Lung microvascular endothelial cell (primary cell): ENCODE measurements at regions not wholly inside any gene's neighbourhood (a gene's known extent, or its start where the extent isn't known, plus 50 kb on each side); places are given as distances from the start of the nearest gene placed in this dataset.
A peak's percentile ranks its signal among the peaks of the same experiment; 100 is the strongest.
"Not testable (repeated sequence)": the region's sequence is repeated elsewhere in the genome, so short reads cannot be mapped to it uniquely, and the experiment has no call there.

Source experiments
- DNase-seq, 2 donors: peaks; one replicate each; pipeline versions ENCODE4 v3.0.0 to v3.0.0-alpha.2; 2010; ENCODE audit warnings: low read depth in 2 of 2

DNA sequence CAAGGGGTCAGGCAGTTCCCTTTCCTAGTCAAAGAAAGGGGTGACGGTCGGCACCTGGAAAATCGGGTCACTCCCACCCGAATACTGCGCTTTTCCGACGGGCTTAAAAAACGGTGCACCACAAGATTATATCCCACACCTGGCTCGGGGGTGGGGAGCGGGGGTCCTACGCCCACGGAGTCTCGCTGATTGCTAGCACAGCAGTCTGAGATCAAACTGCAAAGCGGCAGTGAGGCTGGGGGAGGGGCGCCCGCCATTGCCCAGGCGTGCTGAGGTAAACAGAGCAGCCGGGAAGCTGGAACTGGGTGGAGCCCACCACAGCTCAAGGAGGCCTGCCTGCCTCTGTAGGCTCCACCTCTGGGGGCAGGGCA is 1890.5 kb upstream of the FLRT2 start:
- not testable (repeated sequence) for DNase-seq

DNA sequence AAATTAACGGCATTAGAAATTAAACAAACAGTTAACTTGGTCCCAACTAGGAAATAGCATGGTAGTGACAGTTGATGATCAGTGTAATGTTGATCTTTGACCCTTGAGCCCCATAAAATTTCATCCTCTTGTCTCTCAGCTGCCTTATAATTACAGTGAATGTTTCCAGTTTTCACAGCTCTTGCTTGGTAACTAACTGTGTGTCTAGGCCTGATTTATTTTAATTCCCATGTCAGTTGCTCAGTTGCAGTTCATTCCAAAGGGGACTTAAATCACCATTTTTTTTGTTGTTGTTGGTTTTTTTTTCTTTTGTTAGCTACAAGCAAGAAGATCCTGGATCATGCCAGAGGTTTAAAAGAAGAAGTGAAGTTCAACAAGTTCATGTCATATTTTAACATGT is 1883.7 kb upstream of the FLRT2 start:
- DNase-seq, result no peak

DNA sequence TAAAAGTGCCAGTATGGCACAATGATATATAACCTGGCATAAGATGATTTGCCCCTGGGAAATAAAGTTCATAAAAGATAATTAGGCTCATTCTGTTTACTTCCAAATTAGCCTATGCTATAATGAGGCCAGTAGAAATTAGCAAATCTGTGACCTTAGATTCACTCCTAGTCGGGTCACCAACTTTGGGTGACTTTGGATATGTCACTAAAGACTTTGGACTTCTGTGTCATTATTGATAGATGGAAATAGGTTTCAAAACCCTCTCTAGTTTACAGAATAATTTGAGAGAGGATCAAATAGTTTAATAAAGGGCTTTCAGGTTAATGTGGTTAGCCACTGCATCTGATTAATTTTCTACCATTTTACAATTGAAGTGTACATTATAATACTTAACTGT is 1869.3 kb upstream of the FLRT2 start:
- DNase-seq, result no peak

DNA sequence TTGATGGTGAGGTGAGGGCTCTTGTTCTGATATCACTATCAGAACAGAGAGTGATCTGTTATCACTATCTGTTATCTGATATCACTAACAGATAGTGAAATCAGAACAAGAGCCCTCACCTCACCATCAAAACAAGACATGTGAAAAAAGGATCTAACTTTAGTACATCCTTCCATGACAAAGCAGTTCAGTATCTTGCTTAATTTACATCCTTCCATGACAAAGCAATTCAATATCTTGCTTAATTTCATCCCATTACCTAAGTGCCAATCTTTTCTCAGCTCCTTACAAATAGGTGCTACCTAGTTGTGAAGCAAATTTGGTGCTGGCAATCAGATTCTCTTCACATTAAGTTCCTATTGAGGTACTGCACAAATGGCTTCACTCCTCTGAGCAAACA is 1865.6 kb upstream of the FLRT2 start:
- no peak for DNase-seq

DNA sequence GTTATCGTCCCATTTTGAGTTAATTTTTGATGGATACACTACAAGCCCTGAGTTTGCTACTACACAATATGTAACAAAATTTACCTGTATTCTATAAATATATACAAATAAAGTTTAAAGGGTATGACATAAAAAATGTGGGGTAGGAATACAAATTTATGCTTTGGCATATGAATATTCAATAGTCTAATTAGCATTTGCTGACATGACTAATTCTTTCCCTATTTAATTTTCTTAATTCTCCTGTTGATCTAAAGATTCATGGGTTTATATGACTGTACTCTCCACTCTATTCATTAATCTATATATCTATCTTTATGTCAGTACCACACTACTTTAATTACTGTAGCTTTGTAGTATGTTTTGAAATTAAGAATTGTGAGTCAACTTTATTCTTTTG is 1840.7 kb upstream of the FLRT2 start:
- DNase-seq, result no peak

DNA sequence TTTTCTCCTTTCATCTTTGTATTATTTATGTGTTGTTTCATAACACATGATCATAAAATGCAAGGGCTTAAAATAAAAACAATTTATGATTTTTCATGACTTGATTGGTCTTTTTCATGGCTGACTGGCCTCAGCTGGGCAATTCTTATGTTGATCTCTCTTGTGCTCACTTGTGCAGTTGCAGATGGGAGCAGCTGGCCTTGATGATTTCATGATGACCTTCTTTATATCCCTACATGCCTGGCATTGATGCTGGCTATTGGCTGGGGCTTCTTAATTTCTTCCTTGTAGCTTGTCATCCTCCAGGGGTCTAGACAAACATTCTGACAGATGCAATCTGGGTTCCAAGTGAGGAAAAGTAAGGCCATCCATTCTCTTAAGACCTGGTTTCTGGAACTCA is 1832.8 kb upstream of the FLRT2 start:
- DNase-seq, result no peak

DNA sequence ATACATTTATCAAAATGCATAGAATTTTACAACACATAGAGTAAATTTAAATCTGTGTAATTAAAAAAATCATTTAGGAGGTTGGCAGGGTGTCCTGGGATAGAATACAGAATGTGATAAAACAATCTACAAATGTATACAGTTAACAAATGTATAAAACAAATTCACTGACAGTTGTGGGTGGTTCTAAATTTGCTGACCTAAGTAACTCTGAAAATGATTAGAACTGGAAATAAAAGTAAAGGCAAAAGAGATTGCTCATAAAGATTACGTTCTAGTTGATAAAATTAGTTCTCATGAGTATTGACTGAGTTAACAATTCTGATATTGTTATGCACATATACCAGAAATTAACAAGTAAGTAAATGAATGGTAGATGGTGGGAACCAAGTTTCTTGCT is 1827.3 kb upstream of the FLRT2 start:
- no peak for DNase-seq

DNA sequence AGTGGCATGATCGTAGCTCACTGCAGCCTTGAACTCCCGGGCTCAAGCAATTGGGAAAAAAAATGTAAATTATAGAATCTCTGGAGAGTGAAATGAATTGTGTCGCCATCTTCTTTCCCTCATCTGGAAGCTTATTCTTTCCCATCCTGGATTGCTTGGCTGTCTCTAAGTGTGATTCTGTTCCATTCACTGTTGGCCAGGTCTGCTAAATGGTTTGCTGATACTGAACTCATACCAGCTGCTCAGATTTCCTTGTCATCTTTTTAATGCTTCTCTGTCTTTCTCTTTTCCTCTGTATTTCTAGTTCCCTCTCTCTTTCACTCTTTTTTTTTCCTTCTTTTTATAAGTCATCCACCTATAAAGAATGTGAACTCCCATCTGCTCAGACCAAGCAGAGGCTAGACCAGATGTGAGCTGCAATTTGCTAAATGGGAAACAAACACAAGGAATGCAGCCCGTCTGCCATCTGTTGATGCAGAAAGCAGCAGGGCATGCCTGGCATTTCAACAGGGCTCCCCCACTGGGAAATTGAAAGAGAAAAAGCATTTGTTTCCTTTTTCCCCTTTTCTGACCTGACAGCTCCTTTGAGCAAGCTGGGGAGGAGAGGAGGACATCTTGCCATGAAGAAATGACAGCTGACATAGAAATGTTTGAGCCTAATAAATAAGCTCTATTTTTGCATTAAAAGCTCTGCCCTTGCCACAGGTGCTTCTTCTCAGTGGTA is 1823.6 kb upstream of the FLRT2 start:
- DNase-seq, result peak in 1 of 2 donors; percentile 45

DNA sequence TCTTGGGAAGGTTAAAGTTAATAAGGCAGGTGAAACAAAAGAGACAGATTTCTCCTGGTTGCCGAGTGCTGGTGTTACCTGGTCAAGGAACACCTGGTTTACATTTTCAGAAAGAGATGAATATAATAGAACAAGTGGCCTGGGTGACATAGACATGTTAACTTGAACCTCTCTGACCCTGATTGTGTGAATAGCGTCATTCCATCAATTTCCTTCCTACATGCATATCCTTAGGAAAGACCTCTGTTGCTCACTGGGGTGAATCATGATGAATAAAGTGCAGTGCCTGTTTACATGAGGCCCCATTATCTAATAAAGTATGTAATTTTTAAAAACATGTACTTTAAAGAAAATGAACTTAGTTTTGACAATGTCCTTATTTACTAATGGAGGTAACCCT is 1822.9 kb upstream of the FLRT2 start:
- peak; percentile 45 to 81 for DNase-seq

DNA sequence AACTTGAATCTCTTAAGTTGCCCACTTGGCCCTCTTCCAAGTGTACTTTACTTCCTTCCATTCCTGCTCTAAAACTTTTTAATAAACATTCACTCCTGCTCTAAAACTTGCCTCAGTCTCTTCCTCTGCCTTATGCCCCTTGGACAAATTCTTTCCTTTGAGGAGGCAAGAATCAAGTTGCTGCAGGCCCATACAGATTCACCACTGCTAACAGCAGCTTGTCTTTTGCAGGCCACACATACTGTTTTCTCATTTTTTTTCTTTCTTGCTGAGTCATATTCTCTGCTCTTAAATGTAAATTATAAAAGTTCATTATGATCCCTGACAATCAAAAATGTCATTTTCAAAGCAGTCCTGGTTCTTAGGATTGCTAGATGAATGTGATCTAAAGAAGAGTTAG is 1820.8 kb upstream of the FLRT2 start:
- no peak for DNase-seq

DNA sequence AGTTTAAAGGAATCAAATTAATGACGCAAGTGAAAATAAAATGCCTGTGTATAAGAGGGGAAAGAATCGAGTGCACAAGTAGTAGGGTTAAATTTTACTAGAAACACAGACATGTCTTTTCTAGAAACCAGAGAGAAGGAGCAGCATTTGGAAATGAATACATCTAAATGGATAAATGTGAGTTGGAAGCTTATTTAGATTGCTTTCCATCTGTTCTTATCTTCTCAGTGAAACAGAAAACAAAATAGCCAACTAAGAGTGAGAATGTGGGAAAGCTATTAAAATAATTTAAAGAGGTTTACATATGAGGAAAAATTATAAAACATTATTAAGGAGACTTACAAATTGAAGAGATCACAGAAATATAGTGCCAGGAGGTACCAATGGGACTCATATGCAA is 1818.9 kb upstream of the FLRT2 start:
- DNase-seq, result no peak

DNA sequence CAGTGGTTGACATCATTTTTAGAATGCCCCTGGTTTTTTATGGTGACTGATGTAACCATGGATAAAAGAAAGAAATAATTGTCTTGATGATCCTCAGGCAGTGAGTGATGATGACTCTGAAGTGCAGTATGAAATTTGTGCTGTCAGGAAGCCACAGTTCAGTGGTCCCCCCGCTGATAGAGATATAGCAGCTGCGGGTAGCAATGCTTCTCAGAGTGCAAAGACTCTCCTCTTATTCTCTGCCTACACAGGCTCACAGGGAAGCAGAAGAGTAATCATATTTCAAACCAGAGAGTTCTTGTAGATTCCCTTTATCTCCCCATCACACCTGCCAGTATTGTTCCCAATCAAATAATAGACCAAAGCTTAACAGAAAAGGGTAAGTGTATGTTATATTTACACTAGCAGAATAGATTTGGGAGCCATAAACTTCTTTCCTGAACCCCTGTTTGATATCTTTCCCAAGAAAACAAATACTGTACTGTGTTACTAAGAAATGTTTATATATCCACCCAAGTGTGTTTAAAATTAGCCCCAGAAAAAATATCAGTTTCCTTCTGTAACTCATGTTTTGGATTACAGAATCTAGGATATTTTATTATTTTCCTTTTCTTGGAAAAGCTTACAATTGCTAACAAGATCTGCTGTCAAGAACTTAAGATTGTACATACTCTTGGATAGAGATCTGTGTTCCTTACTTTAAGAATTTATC is 1817.4 kb upstream of the FLRT2 start:
- DNase-seq, result no peak

DNA sequence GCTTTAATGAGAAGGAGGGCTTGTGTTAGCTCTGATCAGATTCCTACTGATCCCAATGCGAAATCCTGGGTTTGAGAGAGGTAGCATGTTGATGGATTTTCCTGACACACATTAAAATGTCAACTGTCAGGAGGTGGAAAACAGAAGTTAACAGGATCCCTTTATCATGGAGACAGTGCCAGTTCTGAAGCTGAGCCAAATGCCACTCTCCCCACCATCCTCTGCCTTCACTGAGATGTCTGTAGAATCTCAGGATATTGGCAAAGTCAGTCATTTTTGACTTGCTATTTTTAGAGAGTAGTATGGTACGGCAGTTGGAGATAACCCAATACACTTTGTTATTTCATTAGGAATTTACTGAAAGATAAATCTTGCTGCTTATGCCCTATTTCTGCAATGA is 1816.2 kb upstream of the FLRT2 start:
- no peak for DNase-seq

DNA sequence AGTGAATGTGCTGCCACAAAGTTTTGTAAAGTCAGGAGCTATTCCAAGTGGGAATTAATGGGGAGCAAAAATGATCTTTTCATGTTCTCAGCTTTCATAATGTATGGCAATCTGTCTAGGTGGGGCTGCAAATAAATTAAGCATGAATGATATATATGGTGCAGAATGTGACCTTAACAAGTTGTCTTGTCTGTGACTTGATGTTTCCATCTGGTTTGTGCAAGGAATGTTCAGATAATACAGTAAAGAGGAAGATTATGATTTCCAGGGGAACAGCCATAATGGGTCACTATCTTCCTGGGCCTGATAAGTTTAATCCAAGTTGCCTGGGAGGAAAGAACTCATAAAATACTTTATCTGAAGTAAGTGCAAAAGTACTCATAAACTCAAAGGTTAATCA is 1815.8 kb upstream of the FLRT2 start:
- no peak for DNase-seq

DNA sequence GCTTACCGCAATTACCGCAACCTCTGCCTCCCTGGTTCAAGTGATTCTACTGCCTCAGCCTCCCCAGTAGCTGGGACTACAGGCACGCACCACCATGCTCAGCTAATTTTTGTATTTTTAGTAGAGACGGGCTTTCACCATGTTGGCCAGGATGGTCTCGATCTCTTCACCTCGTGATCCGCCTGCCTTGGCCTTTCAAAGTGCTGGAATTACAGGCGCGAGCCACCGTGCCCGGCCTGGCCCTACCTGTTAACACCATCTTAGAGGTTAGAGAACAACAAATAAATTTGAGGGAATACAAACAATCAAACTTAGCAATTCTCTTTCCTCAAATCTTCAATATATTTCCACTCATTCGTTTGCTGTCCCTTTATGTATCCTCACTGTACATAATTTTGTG is 1810.5 kb upstream of the FLRT2 start:
- DNase-seq, result not testable (repeated sequence)

DNA sequence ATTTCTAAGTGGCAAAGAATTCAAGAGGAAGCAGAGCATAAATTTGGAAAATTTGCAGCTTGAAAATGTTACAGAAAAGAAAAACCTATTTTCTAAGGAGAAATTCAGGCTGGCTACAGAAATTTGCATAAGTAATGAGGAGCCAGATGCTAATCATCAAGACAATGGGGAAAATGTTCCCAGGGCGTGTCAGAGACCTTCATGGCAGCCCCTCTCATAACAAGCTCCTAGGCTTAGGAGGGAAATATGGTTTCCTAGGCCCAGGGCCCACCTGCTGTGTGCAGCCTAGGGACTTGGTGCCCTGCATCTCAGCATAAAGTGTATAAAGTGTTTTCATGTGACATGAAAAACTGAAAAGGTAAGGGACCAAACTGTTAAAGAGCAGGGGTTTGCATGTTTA is 1796.3 kb upstream of the FLRT2 start:
- DNase-seq, result no peak

DNA sequence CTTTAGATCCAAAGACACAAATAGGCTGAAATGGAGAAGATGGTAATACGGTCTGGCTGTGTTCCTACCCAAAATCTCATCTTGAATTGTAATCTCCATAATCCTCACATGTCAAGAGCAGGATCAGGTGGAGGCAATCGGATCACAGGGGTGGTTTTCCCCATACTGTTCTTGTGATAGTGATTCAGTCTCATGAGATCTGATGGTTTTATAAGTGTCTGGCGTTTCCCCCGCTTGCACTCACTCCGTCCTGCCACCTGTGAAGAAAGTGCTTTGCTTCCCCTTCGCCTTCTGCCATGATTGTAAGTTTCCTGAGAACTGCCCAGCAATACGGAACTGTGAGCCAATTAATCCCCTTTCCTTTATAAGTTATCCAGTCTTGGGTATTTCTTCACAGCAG is 1795.5 kb upstream of the FLRT2 start:
- DNase-seq, result no peak

DNA sequence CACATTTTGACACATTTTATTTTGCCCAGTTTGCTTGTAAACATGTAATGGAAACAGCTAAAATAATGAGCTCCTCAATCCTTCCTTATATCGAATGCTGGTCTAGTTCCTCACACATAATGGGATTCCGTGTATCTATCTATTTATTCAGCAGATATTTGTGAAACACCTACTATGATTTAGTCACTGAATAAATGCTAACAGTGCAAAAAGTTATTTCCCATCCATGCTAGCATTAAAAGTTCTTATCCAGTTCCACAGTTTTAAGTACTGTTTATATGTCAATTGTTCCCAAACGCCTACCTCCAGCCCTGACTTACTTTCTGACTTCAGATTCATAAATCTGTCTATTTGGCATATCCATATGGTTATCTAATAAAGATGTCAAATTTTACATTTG is 1788.7 kb upstream of the FLRT2 start:
- DNase-seq, result no peak

DNA sequence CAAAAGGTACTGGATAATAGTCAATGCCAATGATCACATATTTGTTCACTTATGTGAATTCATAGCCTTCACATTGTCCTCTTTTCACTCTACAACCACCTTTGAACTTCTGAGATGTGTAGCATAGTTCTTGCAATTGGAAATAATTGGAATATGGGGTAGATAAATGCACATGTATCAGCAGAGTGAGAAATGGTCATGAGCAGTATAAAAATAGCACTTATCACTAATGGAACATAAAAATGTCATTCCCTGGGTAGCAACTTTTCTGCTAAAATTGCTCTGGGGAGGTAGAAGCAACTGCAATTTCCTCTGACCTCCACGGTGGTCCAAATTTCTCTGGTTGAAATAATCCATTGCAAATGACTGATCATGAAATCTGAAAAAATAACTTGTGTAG is 1785.7 kb upstream of the FLRT2 start:
- DNase-seq, result no peak

DNA sequence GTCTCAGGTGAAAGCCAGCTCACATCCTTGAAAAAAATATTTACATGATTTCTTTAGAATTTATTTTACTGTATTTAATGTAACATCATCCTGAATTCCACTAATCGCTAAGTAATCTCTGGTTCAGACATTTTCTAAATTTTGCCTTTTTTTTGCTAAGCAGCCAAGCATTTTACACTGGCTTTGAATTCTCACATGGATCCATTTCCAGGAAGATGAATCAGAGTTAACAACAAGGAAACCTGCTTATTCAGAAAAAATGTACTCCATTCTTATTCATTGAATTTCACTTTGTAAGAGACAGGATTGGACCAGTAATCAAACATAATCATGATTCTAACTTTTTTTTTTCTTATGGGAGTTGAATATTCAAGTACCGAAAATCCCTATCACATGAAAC is 1785.1 kb upstream of the FLRT2 start:
- peak; percentile 3 to 4 for DNase-seq

DNA sequence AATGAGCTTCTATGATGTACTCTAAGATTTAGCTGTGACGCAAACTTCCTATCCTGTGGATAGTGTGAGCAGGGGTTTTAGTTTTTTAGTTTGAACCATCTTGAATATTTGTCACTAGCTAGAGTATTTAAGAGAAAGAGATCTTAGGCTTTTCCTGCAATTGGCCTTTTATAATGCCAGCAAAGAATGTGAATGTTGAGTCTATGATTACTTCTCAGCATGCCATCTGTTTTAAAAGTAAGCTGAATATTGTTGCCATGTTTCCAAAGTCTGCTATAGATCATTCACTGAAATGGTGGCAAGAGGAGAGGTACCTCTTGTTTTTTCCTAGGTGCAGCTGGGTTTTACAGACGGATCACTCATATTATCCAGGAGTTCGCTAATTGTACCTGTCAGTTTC is 1783.6 kb upstream of the FLRT2 start:
- no peak for DNase-seq

DNA sequence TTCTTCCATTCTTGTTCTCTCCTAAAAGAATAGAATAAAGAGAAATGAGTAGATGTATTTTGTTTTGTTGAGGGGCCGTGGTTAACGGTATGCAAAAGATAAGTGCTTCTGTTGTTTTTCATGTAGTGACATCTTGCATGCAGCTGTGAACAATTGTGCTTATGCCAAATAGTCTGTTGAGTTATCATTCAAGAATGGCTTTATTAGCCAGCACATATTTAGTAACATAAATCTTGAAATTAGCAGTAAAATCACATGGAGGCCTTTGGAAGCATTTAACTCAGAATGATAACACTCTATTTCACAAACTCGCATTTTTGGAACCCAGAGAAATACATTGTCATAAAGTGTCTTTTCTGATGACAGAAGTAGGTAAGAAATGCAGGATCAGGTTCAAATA is 1772.0 kb upstream of the FLRT2 start:
- no peak for DNase-seq
